GM21447 (cell line): ENCODE measurements at regions not wholly inside any gene's neighbourhood (a gene's known extent, or its start where the extent isn't known, plus 50 kb on each side); places are given as distances from the start of the nearest gene placed in this dataset.

Experiments used
- ATAC-seq: cut with Tn5 transposase; IDR thresholded peaks from one replicate; pipeline ENCODE4 v1.9.1; 2021; ENCODE audit not compliant: unreplicated experiment

DNA sequence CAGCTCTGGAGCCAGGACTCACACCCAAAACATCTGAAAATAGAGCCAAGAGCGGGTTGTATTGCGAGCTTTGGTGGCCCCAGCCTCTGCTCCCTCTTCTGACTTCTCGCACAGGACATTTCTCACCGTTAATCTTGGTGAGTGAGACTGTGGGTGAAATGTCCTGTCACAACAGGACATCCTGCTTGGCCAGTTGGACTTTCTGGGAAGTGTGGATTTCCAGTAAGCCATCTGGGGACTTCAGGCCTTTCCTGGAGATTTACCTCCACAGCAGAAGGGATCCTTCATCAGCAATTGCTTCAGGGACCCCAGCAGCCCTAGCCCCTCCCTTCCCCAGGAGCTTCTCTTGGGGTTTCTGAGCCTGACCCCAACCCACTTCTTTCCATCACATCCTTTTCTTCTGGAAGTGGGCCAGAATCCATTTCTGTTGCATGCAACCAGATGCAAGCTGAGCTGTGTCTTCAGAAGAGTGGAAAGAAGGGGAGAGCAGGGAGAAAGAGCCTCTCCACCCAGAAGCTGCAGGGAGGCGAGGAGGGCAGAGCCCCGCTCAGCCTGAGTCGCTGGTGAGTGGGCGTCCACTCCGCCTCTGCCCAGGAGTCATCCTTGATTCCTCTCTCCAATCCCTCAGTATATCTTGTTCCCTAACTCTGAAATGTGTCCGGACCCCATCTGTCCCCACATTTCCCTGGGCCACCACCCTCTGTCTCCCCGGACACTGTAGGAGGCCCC, 50.3 kb upstream of the GADD45G start:
- ATAC-seq, result no peak

DNA sequence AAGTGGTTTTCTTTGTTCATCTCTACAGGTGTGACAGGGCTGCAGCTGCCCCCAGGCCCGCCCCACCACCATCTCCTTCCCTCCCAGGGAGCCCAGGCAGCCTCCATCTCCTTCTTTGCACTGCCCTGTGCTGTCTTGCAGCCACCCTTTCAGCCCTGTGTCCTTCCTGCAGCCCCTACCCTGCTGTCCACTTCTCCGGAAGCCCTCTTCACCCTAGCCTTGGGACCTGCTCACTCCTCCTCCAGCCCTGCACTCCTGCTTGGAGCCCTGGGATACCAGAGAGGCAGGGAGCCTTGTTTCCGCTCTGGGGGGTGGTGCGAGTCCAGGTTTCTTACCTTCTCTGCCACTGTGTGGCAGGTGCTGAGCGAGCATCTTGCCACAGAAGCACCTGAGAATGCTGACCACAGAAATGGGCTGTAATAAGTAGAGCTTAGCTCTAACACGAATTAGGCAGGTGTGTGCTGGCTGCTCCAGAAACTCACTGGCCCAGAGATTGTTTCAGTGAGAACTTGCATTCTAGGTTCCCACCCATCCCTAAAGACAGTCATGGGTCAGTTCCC, 51.3 kb upstream of the GADD45G start:
- ATAC-seq, result no peak

DNA sequence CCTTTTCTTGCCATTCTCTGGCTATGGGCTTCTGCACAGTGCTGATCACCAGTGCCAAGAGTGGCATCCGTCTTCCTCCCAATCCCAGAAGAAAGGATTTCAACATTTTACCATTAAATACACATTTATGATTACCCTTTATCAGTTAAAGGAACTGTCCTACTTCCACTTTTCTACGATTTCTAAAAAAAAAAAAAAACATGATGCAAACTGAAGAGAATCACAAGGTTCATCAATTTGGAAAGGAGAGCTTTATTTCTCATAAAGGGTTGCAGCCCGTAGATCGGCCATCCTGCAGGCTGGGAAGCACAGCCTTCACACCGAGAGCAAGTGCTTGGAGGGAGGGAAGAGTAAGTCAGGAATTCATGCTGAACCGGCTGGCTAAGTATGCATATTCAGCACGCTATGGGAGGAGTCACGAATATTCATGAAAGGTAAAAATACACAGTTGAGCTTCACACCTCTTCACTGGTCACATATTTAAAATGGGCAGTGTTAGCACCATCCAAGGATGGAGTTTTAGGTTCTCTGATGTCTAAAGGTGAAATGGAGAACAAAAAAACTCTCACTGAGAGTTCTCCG, 52.5 kb upstream of the SEMA4D start:
- ATAC-seq, result no peak

DNA sequence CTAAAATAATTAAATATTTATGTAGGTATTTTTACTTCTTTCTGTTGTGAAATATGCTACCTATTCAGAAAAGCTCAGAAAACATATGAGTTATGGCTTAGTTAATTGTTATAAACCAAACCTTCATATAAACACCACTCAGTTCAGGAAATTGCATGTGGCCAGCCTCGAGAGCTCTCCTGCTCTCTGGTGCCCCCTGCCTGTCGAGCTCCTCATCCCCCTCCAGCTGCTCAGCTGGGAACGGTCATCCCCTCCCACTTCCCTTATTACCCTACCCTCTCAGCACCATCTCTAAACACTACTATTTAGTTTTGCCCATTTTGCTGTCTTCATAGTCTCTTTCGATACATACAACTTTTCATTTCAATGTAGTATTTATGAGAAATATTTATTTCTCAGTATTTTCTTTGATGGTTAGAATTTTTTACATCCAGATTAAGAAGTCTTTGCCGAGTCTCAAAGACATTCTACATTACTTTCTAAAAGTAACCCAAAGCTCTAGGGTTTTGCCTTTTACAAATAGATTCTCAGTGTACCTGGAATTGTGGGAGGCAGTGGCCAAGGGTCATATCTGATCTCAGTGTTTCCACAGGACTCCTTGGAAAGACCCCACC, 51.2 kb upstream of the SEMA4D start:
- ATAC-seq, result peak; percentile 90

DNA sequence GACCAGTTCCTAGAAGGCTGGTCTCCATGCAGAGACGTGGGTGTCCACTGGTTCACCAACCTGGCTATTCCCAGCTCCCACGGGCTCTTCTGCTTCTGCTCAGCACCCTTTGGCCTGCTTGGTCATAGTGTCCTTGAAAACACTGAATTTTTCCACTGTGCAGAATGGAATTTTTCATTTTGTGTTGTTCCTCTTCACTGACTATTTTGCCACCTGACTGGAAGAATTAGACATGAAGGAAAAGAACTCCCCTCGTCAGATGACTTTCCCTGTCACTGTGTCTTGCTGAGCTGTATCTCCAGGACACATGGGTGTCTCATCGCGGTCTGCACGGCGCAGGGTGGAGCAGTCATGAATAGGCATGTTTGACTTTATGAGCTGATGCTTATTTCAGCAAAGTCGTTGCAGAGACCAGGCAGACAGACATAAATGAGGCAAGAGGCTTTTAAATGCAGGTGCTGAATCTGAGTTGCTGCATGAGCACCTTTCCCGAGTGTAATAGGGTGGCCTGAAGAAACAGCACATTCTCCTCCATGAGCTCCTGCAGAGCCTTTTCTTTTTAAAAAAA, 50.2 kb upstream of the SEMA4D start:
- no peak for ATAC-seq
